MV-4-11 (cell line): ENCODE measurements at regions not wholly inside any gene's neighbourhood (a gene's known extent, or its start where the extent isn't known, plus 50 kb on each side); places are given as distances from the start of the nearest gene placed in this dataset.

Experiments used
- DNase-seq: peaks from one replicate; lab custom pipeline; 2025; lab: John Stamatoyannopoulos, UW

- no peak for DNase-seq
Observed at GRCh38 chr2:181348107-181348837, 108.9 kb upstream of the ITGA4 start.

GRCh38 chr2:181352158-181352557 is 105.0 kb upstream of the ITGA4 start:
- DNase-seq, result peak; percentile 82

GRCh38 chr2:181354626-181355025 is 102.6 kb upstream of the ITGA4 start:
- DNase-seq, result peak; percentile 80

- DNase-seq, result no peak
Observed at GRCh38 chr2:181356526-181357130, 100.6 kb upstream of the ITGA4 start.

GRCh38 chr2:181357979-181358378 is 99.2 kb upstream of the ITGA4 start:
- peak; percentile 24 for DNase-seq

- no peak for DNase-seq
Observed at GRCh38 chr2:181362561-181362960, 94.6 kb upstream of the ITGA4 start.

GRCh38 chr2:181363164-181363563 is 94.0 kb upstream of the ITGA4 start:
- DNase-seq, result peak; percentile 88

GRCh38 chr2:181364492-181365170 is 92.6 kb upstream of the ITGA4 start:
- peak; percentile 45 for DNase-seq

- DNase-seq, result no peak
Observed at GRCh38 chr2:181366675-181367175, 90.5 kb upstream of the ITGA4 start.

- DNase-seq, result no peak
Observed at GRCh38 chr2:181367411-181367810, 89.8 kb upstream of the ITGA4 start.

GRCh38 chr2:181367906-181368435 is 89.2 kb upstream of the ITGA4 start:
- DNase-seq, result no peak

GRCh38 chr2:181370126-181370525 is 87.1 kb upstream of the ITGA4 start:
- no peak for DNase-seq

- no peak for DNase-seq
Observed at GRCh38 chr2:181371195-181371594, 86.0 kb upstream of the ITGA4 start.

- peak; percentile 40 for DNase-seq
Observed at GRCh38 chr2:181371782-181372645, 85.2 kb upstream of the ITGA4 start.

GRCh38 chr2:181372646-181373040 is 84.5 kb upstream of the ITGA4 start:
- no peak for DNase-seq

GRCh38 chr2:181374781-181375675 is 82.2 kb upstream of the ITGA4 start:
- DNase-seq, result peak; percentile 89

- no peak for DNase-seq
Observed at GRCh38 chr2:181376442-181376841, 80.7 kb upstream of the ITGA4 start.

GRCh38 chr2:181376999-181377398 is 80.2 kb upstream of the ITGA4 start:
- no peak for DNase-seq

- no peak for DNase-seq
Observed at GRCh38 chr2:181378491-181378890, 78.7 kb upstream of the ITGA4 start.

GRCh38 chr2:181380581-181380980 is 76.6 kb upstream of the ITGA4 start:
- DNase-seq, result peak; percentile 60

- DNase-seq, result no peak
Observed at GRCh38 chr2:181384923-181385322, 72.3 kb upstream of the ITGA4 start.
